Heart left ventricle (tissue), 16 donors: ENCODE measurements at regions not wholly inside any gene's neighbourhood (a gene's known extent, or its start where the extent isn't known, plus 50 kb on each side); places are given as distances from the start of the nearest gene placed in this dataset.

Experiments
- ATAC-seq, 4 donors: fragments of 200-7000 bp; cut with Tn5 transposase; one replicate each; pipeline ENCODE4 v1.9.1; 2020 to 2022; ENCODE audit warnings: moderate library complexity in 4 of 4, mild to moderate bottlenecking in 3 of 4, moderate number of reproducible peaks in 1 of 4
- DNase-seq, 5 donors: peaks; one replicate each; pipeline ENCODE4 v3.0.0-alpha.2; 2020
- H3K27ac ChIP-seq, 12 donors: fragments of 200-600 bp; sonication (generic) in 4 of 12; one replicate each; pipeline versions ENCODE4 v1.5.0 to v1.8.0; 2016 to 2022; ENCODE audit warnings: mild to moderate bottlenecking in 2 of 12
- H3K27me3 ChIP-seq, 9 donors: fragments of 200-600 bp; sonication (generic) in 2 of 9; one replicate each; pipeline versions ENCODE4 v1.5.1 to v1.8.0; 2016 to 2022; ENCODE audit warnings: mild to moderate bottlenecking in 3 of 9
- H3K36me3 ChIP-seq, 9 donors: fragments of 200-600 bp; sonication (generic) in 2 of 9; one replicate each; pipeline versions ENCODE4 v1.5.0 to v1.8.0; 2018 to 2022; ENCODE audit warnings: mild to moderate bottlenecking in 2 of 9
- H3K4me1 ChIP-seq, 12 donors: fragments of 200-600 bp; sonication (generic) in 4 of 12; one replicate each; pipeline versions ENCODE4 v1.5.0 to v1.8.0; 2016 to 2022; ENCODE audit warnings: mild to moderate bottlenecking in 3 of 12
- H3K4me3 ChIP-seq, 12 donors: fragments of 200-600 bp; sonication (generic) in 4 of 12; one replicate each; pipeline versions ENCODE4 v1.5.0 to v1.8.0; 2017 to 2022; ENCODE audit warnings: mild to moderate bottlenecking in 9 of 12, moderate library complexity in 4 of 12
- H3K9me3 ChIP-seq, 12 donors: fragments of 200-600 bp; sonication (generic) in 4 of 12; one replicate each; pipeline versions ENCODE4 v1.5.0 to v1.8.0; 2016 to 2022; ENCODE audit warnings: mild to moderate bottlenecking in 1 of 12
- CTCF ChIP-seq, 12 donors: fragments of 200-600 bp; sonication (generic) in 4 of 12; IDR thresholded peaks; one replicate each; pipeline versions ENCODE4 v1.5.0 to v1.8.0; 2018 to 2022; ENCODE audit warnings: antibody characterized with exemption in 12 of 12, mild to moderate bottlenecking in 5 of 12
- POLR2A ChIP-seq, 2 donors: fragments of 450-650 bp; IDR thresholded peaks; one replicate each; pipeline ENCODE4 v1.6.1; 2017; ENCODE audit warnings: antibody characterized with exemption in 2 of 2, mild to moderate bottlenecking in 2 of 2, moderate library complexity in 2 of 2
- WGBS, 4 donors: extraction: QIAGEN DNeasy Blood & Tissue Kit in 2 of 4; methylation state at CpG; one replicate each; pipeline versions ENCODE4 v1.1.5 to v1.1.7; 2013 to 2018; 5-methylcytosine and 5-hydroxymethylcytosine counted together
- intact Hi-C, 10 donors: fragments of 100-400 bp; cut with DNase I; formaldehyde crosslinking; loops; one replicate each; pipeline versions ENCODE4 v1.11.1 to v1.14.2; 2022
- donor health status: ischemic (EF 13 %, LVEDD 7.1; RV severe dilation, severe dysfunction).
- donor health status: healthy with polysubstance abuse.
- donor health status: DM: no; HTN: yes; CAD: no.
- donor health status: DM: no; HTN: no; CAD: no.
- donor health status: ischemic (EF 25% LVEDD 6.9; RV normal size, moderate dysfunction).
- donor health status: ischemic (EF 25% LVEDD 5.7; RV mildly dilated, moderate dysfunction).
- donor health status: healthy.
- donor health status: DM: yes; HTN: yes; CAD: no.
- donor health status: ischemic (EF 35%, LVEDD 5.7; RV mildly dilated, moderate dysfunction).
- donor health status: nonischemic (EF 11% LVEDD 7.7; RV severe dilation, severe dysfunction).
- donor health status: DM: yes; HTN: yes; CAD: no.
- donor health status: PGD.
- donor health status: ischemic (EF 29% LVEDD 5.4; RV normal size, mild dysfunction).
- donor health status: nonischemic (EF 23%, LVEDD 6.1; RV moderate dilation, normal function).

GRCh38 chr6:104608101-104608500 lies 251.6 kb downstream of the HACE1 start:
- H3K4me1 ChIP-seq: peaks cover 0 to 5% (median 0%) of the 10 kb centered on the region in 12 donors
- no peak overlapping the region for H3K27ac ChIP-seq
- ATAC-seq (no peak), DNase-seq (no peak)
- 88 to 92% (median 90%) methylated on average over 5 of the region's 5 CpGs for WGBS, 4 donors
- intact Hi-C loops: no loop called here
- H3K4me3 ChIP-seq: no peak overlapping the region
- H3K36me3 ChIP-seq: no peaks in the 10 kb centered on the region
- H3K9me3 ChIP-seq: no peaks in the 10 kb centered on the region
- no peaks in the 10 kb centered on the region for H3K27me3 ChIP-seq
- no peak for TF ChIP-seq CTCF (IDR thresholded peaks at IDR 0.05)
- TF ChIP-seq POLR2A (IDR thresholded peaks at IDR 0.05): no peak

- intact Hi-C loops: no loop called here
- DNase-seq (no peak), ATAC-seq (no peak)
- Histone ChIP-seq H3K4me3 (no peak overlapping the region), H3K27ac (no peak overlapping the region), H3K27me3 (no peaks in the 10 kb centered on the region), H3K36me3 (no peaks in the 10 kb centered on the region), H3K4me1 (peaks cover 0 to 11% (median 0%) of the 10 kb centered on the region in 12 donors), H3K9me3 (no peaks in the 10 kb centered on the region)
- 77 to 94% (median 85%) methylated on average over 1 of the region's 1 CpG for WGBS, 4 donors
- no peak for TF ChIP-seq POLR2A (IDR thresholded peaks at IDR 0.05)
- TF ChIP-seq CTCF (IDR thresholded peaks at IDR 0.05): no peak
Measured at GRCh38 chr6:104607501-104607900, 252.2 kb downstream of the HACE1 start.

- H3K27me3 ChIP-seq: no peaks in the 10 kb centered on the region
- peaks cover 0 to 21% (median 0%) of the 10 kb centered on the region in 12 donors for H3K4me1 ChIP-seq
- TF ChIP-seq POLR2A (IDR thresholded peaks at IDR 0.05): no peak
- TF ChIP-seq CTCF (IDR thresholded peaks at IDR 0.05): no peak
- no peak overlapping the region for H3K4me3 ChIP-seq
- no peak for DNase-seq
- H3K36me3 ChIP-seq: no peaks in the 10 kb centered on the region
- intact Hi-C loops: no loop called here
- ATAC-seq: no peak
- no peak overlapping the region for H3K27ac ChIP-seq
- 73 to 91% (median 83%) methylated on average over 1 of the region's 1 CpG for WGBS, 4 donors
- no peaks in the 10 kb centered on the region for H3K9me3 ChIP-seq
Measured at GRCh38 chr6:104606361-104606760, 253.4 kb downstream of the HACE1 start.

GRCh38 chr6:104604685-104605084 lies 255.0 kb downstream of the HACE1 start:
- Histone ChIP-seq H3K4me1 (peaks cover 0 to 26% (median 0%) of the 10 kb centered on the region in 12 donors), H3K36me3 (no peaks in the 10 kb centered on the region), H3K27ac (no peak overlapping the region), H3K4me3 (no peak overlapping the region), H3K9me3 (no peaks in the 10 kb centered on the region), H3K27me3 (no peaks in the 10 kb centered on the region)
- TF ChIP-seq POLR2A (IDR thresholded peaks at IDR 0.05) (no peak), CTCF (IDR thresholded peaks at IDR 0.05) (no peak)
- intact Hi-C loops: no loop called here
- DNase-seq: no peak
- WGBS, 4 donors: 77 to 88% (median 85%) methylated on average over 2 of the region's 2 CpGs
- no peak for ATAC-seq
